ENCODE measurements at regions not wholly inside any gene's neighbourhood (a gene's known extent, or its start where the extent isn't known, plus 50 kb on each side); places are given as distances from the start of the nearest gene placed in this dataset.

DNA sequence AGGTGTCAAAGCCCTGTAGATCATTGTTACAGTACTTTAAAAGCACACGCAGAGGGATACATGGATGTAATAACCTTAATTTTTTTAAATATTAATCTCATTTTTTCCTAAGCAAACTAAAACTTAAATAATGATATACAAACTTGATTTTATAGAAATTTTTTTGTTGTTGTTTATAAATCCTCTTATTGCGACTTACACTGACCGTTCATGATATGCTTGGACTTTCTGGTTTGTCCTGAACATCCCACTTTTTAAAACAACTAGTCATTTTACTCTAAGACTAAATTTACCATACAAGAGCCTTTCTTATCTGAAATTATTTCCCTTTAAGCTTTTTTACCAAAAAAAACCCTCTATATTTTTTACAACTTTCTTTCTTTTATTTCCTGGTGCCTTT is 2106.0 kb downstream of the PCDH7 start (continued):
- TF ChIP-seq NRF1 (IDR thresholded peaks at IDR 0.05; ENCODE audit: low read depth, low read length) (no peak), FOSL1 (IDR thresholded peaks at IDR 0.05; ENCODE audit: insufficient read depth, low read depth, low read length) (no peak), EGR1 (IDR thresholded peaks at IDR 0.05; ENCODE audit: borderline replicate concordance, low read depth, low read length) (no peak), SIRT6 (IDR thresholded peaks at IDR 0.05; ENCODE audit: low read length) (no peak), TCF12 (IDR thresholded peaks at IDR 0.05; ENCODE audit: low read depth, low read length) (no peak), POLR2A (IDR thresholded peaks at IDR 0.05; ENCODE audit: control extremely low read depth in 1 of 2, low read depth in 2 of 2, low read length in 2 of 2) (no peak)
